Osteoblast (primary cell): ENCODE measurements at regions not wholly inside any gene's neighbourhood (a gene's known extent, or its start where the extent isn't known, plus 50 kb on each side); places are given as distances from the start of the nearest gene placed in this dataset.

Experiments
- DNase-seq: peaks from one replicate; pipeline ENCODE4 v3.0.0; 2011; ENCODE audit warnings: low spot score, mixed read lengths; ENCODE audit not compliant: insufficient read length; ENCODE audit errors: missing footprints
- H2AFZ ChIP-seq: 2 replicates; pipeline ENCODE4 v1.6.0; 2011; ENCODE audit warnings: mild to moderate bottlenecking, low read length
- H3K27ac ChIP-seq: 2 replicates; pipeline ENCODE4 v1.5.1; 2011; ENCODE audit warnings: mild to moderate bottlenecking, low read depth, low read length, moderate library complexity
- H3K27me3 ChIP-seq: 2 replicates; pipeline ENCODE4 v1.6.0; 2012; ENCODE audit warnings: mild to moderate bottlenecking, control low read depth, inconsistent platforms, low read length, moderate library complexity; ENCODE audit not compliant: insufficient read depth
- H3K36me3 ChIP-seq: 2 replicates; pipeline ENCODE4 v1.5.1; 2011; ENCODE audit warnings: mild to moderate bottlenecking, low read length, control low read depth, moderate library complexity; ENCODE audit not compliant: insufficient read depth
- H3K4me1 ChIP-seq: 2 replicates; pipeline ENCODE4 v1.5.1; 2011; ENCODE audit warnings: mild to moderate bottlenecking, low read length, control low read depth, moderate library complexity; ENCODE audit not compliant: insufficient read depth
- H3K4me2 ChIP-seq: 2 replicates; pipeline ENCODE4 v1.6.0; 2011; ENCODE audit warnings: mild to moderate bottlenecking, low read length; ENCODE audit not compliant: insufficient read depth
- H3K4me3 ChIP-seq: fragments of 200-600 bp; sonication (generic); 3 replicates; pipeline ENCODE4 v1.5.1; 2012; ENCODE audit warnings: mild to moderate bottlenecking, low read length, inconsistent platforms; ENCODE audit not compliant: insufficient read depth
- H3K79me2 ChIP-seq: 2 replicates; pipeline ENCODE4 v1.6.0; 2012; ENCODE audit warnings: mild to moderate bottlenecking, low read length, control low read depth, inconsistent platforms; ENCODE audit not compliant: insufficient read depth
- H3K9me3 ChIP-seq: 2 replicates; pipeline ENCODE4 v1.5.1; 2011; ENCODE audit warnings: low read depth, low read length, control low read depth
- H4K20me1 ChIP-seq: 2 replicates; pipeline ENCODE4 v1.6.0; 2012; ENCODE audit warnings: mild to moderate bottlenecking, low read length, control low read depth; ENCODE audit not compliant: insufficient read depth
- CTCF ChIP-seq: IDR thresholded peaks from 2 replicates; pipeline ENCODE4 v1.5.1; 2011; ENCODE audit warnings: mild to moderate bottlenecking, low read depth, low read length, moderate library complexity; ENCODE audit errors: extremely low read depth

- Histone ChIP-seq H3K4me1 (no peaks in the 10 kb centered on the region), H3K9me3 (no peaks in the 10 kb centered on the region), H3K4me2 (no peak overlapping the region), H3K27ac (no peak overlapping the region), H4K20me1 (no peaks in the 10 kb centered on the region), H2AFZ (no peak overlapping the region), H3K4me3 (no peak overlapping the region), H3K36me3 (no peaks in the 10 kb centered on the region), H3K79me2 (no peaks in the 10 kb centered on the region), H3K27me3 (no peaks in the 10 kb centered on the region)
- DNase-seq, result no peak
- no peak for TF ChIP-seq CTCF
These were observed 1022.2 kb upstream of the PIK3C3 start for GRCh38 chr18:40932862-40933261.

DNA sequence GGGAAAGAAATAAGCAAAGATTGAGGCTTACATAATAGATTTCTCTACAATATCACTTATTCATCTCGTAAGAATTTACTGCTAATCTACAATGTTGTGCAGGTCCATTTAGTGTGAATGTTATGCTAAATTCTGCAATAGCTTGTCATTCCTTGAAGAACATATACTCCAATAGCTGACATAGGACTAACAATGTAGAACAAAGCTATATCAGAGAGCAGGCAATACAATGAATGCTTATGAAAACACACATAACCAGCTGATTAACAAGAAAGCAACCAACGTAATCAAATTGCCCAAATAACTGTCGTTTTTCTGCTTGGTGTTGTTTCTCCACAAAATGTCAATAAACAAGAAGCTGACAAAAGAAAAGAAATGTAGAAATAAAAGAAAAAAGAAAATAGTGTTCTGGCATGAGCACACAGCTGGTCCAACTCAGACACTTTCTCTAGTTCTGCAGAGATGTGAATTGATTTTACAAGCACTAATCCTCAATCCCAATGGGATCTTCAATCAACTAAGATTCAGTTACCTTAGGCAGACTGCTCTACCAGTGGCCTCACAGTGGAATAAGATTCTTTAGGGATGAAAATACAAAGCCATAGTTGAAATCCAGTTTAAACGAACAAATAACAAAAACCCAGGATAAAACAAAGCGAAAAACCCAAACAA is 1024.7 kb upstream of the PIK3C3 start:
- Histone ChIP-seq H3K27ac (no peak overlapping the region), H3K4me1 (no peaks in the 10 kb centered on the region), H3K36me3 (no peaks in the 10 kb centered on the region), H2AFZ (no peak overlapping the region), H3K27me3 (no peaks in the 10 kb centered on the region), H3K9me3 (no peaks in the 10 kb centered on the region), H3K4me2 (no peak overlapping the region), H3K79me2 (no peaks in the 10 kb centered on the region), H3K4me3 (no peak overlapping the region), H4K20me1 (no peaks in the 10 kb centered on the region)
- no peak for DNase-seq
- TF ChIP-seq CTCF, result no peak

GRCh38 chr18:40929399-40929798 is 1025.6 kb upstream of the PIK3C3 start:
- no peak for DNase-seq
- Histone ChIP-seq H3K79me2 (no peaks in the 10 kb centered on the region), H3K4me2 (no peak overlapping the region), H3K27ac (no peak overlapping the region), H2AFZ (no peak overlapping the region), H4K20me1 (no peaks in the 10 kb centered on the region), H3K9me3 (no peaks in the 10 kb centered on the region), H3K27me3 (no peaks in the 10 kb centered on the region), H3K4me3 (no peak overlapping the region), H3K4me1 (no peaks in the 10 kb centered on the region), H3K36me3 (no peaks in the 10 kb centered on the region)
- no peak for TF ChIP-seq CTCF

- DNase-seq, result no peak
- TF ChIP-seq CTCF, result no peak
- H3K4me3 ChIP-seq, result no peak overlapping the region
These were observed 1028.4 kb upstream of the PIK3C3 start for GRCh38 chr18:40926679-40927078.

More at GRCh38 chr18:40926679-40927078, 1028.4 kb upstream of the PIK3C3 start:
- no peaks in the 10 kb centered on the region for H3K9me3 ChIP-seq
- no peaks in the 10 kb centered on the region for H3K79me2 ChIP-seq
- H3K27ac ChIP-seq, result no peak overlapping the region
- H3K4me2 ChIP-seq, result no peak overlapping the region
- no peaks in the 10 kb centered on the region for H3K4me1 ChIP-seq
- H2AFZ ChIP-seq, result no peak overlapping the region
- no peaks in the 10 kb centered on the region for H3K27me3 ChIP-seq
- H3K36me3 ChIP-seq, result no peaks in the 10 kb centered on the region
- no peaks in the 10 kb centered on the region for H4K20me1 ChIP-seq
